Astrocyte (in vitro differentiated cells and primary cell): ENCODE measurements at regions not wholly inside any gene's neighbourhood (a gene's known extent, or its start where the extent isn't known, plus 50 kb on each side); places are given as distances from the start of the nearest gene placed in this dataset.
"Not testable (repeated sequence)": the region's sequence is repeated elsewhere in the genome, so short reads cannot be mapped to it uniquely, and the experiment has no call there.

Source experiments
- DNase-seq: peaks from one replicate; pipeline ENCODE4 v3.0.0-alpha.2; 2010; ENCODE audit warnings: low read depth
- FAIRE-seq: peaks from 2 replicates; lab custom pipeline; 2011; peaks lifted over from hg19 to GRCh38; lab: Jason Lieb, UNC
- H2AFZ ChIP-seq: 2 replicates; pipeline ENCODE4 v1.6.0; 2012; ENCODE audit warnings: low read depth, low read length, inconsistent platforms
- H3K27ac ChIP-seq: 2 replicates; pipeline ENCODE4 v1.5.1; 2011; ENCODE audit warnings: low read depth, low read length, inconsistent platforms
- H3K27me3 ChIP-seq: 2 replicates; pipeline ENCODE4 v1.6.0; 2011; ENCODE audit warnings: low read length, inconsistent platforms; ENCODE audit not compliant: insufficient read depth
- H3K36me3 ChIP-seq: 2 replicates; pipeline ENCODE4 v1.5.1; 2011; ENCODE audit warnings: low read length, inconsistent platforms; ENCODE audit not compliant: insufficient read depth
- H3K4me1 ChIP-seq: 2 replicates; pipeline ENCODE4 v1.5.1; 2011; ENCODE audit warnings: low read length, inconsistent platforms; ENCODE audit not compliant: insufficient read depth
- H3K4me2 ChIP-seq: 2 replicates; pipeline ENCODE4 v1.6.0; 2012; ENCODE audit warnings: low read length, inconsistent platforms
- H3K4me3 ChIP-seq: 2 replicates; pipeline ENCODE4 v1.5.1; 2011; ENCODE audit warnings: low read depth, mild to moderate bottlenecking, low read length, inconsistent platforms; ENCODE audit not compliant: insufficient read depth
- H3K79me2 ChIP-seq: 2 replicates; pipeline ENCODE4 v1.6.0; 2012; ENCODE audit warnings: mild to moderate bottlenecking, low read length, inconsistent platforms; ENCODE audit not compliant: insufficient read depth
- H3K9ac ChIP-seq: 2 replicates; pipeline ENCODE4 v1.6.0; 2012; ENCODE audit warnings: mild to moderate bottlenecking, low read length, inconsistent platforms
- H3K9me3 ChIP-seq: 2 replicates; pipeline ENCODE4 v1.5.1; 2012; ENCODE audit warnings: low read depth, mild to moderate bottlenecking, low read length, inconsistent platforms; ENCODE audit not compliant: insufficient read depth
- H4K20me1 ChIP-seq: 2 replicates; pipeline ENCODE4 v1.6.0; 2012; ENCODE audit warnings: low read length, inconsistent platforms; ENCODE audit not compliant: insufficient read depth
- H3K27ac Mint-ChIP-seq: one replicate; pipeline ENCODE4 v1.8.0; 2021; ENCODE audit warnings: mild to moderate bottlenecking, mixed read lengths; ENCODE audit not compliant: unreplicated experiment
- H3K27me3 Mint-ChIP-seq: one replicate; pipeline ENCODE4 v1.8.0; 2021; ENCODE audit warnings: low read depth, mixed read lengths; ENCODE audit not compliant: unreplicated experiment
- H3K36me3 Mint-ChIP-seq: one replicate; pipeline ENCODE4 v1.8.0; 2021; ENCODE audit warnings: low read depth, mixed read lengths; ENCODE audit not compliant: unreplicated experiment
- H3K4me1 Mint-ChIP-seq: one replicate; pipeline ENCODE4 v1.8.0; 2021; ENCODE audit warnings: low read depth, mixed read lengths; ENCODE audit not compliant: unreplicated experiment
- H3K4me3 Mint-ChIP-seq: one replicate; pipeline ENCODE4 v1.8.0; 2021; ENCODE audit warnings: mild to moderate bottlenecking, moderate library complexity, mixed read lengths; ENCODE audit not compliant: unreplicated experiment
- H3K9me3 Mint-ChIP-seq: one replicate; pipeline ENCODE4 v1.8.0; 2021; ENCODE audit warnings: mild to moderate bottlenecking, mixed read lengths; ENCODE audit not compliant: unreplicated experiment
- EZH2 ChIP-seq: IDR thresholded peaks from 2 replicates; pipeline ENCODE4 v1.6.1; 2012; ENCODE audit warnings: mild to moderate bottlenecking, low read length, inconsistent platforms; ENCODE audit not compliant: insufficient read depth
- TF ChIP-seq, protein P1 (sequence below): IDR thresholded peaks from 2 replicates; pipeline ENCODE4 v1.5.1; 2011; ENCODE audit warnings: low read depth, mild to moderate bottlenecking, inconsistent platforms, low read length, moderate library complexity; ENCODE audit not compliant: insufficient read depth

DNA sequence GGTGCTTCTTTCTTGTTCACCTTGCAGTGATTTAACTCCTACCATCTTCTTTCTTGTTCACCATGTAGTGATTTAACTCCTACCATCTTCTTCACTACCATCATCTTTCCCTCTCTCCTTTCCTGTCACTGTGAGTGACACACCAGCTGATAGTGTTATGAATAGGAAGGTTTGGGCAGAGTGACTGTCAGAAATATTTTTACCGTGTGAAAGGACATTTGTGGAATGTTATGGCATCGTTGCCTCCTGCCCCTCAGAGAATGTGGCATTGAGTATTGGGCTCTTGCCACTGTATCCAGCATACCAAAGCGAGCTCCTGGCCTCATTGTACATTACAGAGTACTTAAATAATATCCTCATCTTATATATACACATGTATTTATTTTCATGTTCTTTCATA is 90.8 kb upstream of the AMOT start:
- Histone ChIP-seq H3K4me1 (no peaks in the 10 kb centered on the region), H2AFZ (no peak overlapping the region), H3K4me2 (no peak overlapping the region), H3K9me3 (no peaks in the 10 kb centered on the region), H3K79me2 (no peaks in the 10 kb centered on the region), H3K9ac (no peak overlapping the region), H3K36me3 (no peaks in the 10 kb centered on the region), H3K4me3 (no peak overlapping the region), H3K27me3 (no peaks in the 10 kb centered on the region), H3K27ac (no peak overlapping the region), H4K20me1 (no peaks in the 10 kb centered on the region)
- H3K36me3 Mint-ChIP-seq, result no peaks in the 10 kb centered on the region
- FAIRE-seq (no peak), DNase-seq (no peak)
- no peak for TF ChIP-seq EZH2
- TF ChIP-seq, protein P1, sequence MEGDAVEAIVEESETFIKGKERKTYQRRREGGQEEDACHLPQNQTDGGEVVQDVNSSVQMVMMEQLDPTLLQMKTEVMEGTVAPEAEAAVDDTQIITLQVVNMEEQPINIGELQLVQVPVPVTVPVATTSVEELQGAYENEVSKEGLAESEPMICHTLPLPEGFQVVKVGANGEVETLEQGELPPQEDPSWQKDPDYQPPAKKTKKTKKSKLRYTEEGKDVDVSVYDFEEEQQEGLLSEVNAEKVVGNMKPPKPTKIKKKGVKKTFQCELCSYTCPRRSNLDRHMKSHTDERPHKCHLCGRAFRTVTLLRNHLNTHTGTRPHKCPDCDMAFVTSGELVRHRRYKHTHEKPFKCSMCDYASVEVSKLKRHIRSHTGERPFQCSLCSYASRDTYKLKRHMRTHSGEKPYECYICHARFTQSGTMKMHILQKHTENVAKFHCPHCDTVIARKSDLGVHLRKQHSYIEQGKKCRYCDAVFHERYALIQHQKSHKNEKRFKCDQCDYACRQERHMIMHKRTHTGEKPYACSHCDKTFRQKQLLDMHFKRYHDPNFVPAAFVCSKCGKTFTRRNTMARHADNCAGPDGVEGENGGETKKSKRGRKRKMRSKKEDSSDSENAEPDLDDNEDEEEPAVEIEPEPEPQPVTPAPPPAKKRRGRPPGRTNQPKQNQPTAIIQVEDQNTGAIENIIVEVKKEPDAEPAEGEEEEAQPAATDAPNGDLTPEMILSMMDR, result no peak
- H3K4me1 Mint-ChIP-seq, result no peaks in the 10 kb centered on the region
- no peaks in the 10 kb centered on the region for H3K9me3 Mint-ChIP-seq
- H3K27me3 Mint-ChIP-seq, result no peaks in the 10 kb centered on the region
- H3K27ac Mint-ChIP-seq, result no peak overlapping the region
- no peak overlapping the region for H3K4me3 Mint-ChIP-seq

DNA sequence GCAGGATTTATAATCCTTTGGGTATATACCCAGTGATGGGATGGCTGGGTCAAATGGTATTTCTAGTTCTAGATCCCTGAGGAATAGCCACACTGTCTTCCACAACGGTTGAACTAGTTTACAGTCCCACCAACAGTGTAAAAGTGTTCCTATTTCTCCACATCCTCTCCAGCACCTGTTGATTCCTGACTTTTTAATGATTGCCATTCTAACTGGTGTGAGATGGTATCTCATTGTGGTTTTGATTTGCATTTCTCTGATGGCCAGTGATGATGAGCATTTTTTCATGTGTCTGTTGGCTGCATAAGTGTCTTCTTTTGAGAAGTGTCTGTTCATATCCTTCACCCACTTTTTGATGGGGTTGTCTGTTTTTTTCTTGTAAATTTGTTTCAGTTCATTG is 82.8 kb upstream of the AMOT start:
- H4K20me1 ChIP-seq, H3K27ac Mint-ChIP-seq, H3K4me1 ChIP-seq, DNase-seq, H3K27ac ChIP-seq, H3K79me2 ChIP-seq, H3K4me3 ChIP-seq, H3K9me3 ChIP-seq, H3K9ac ChIP-seq, H3K27me3 Mint-ChIP-seq, H3K4me2 ChIP-seq, H2AFZ ChIP-seq, H3K27me3 ChIP-seq, H3K4me1 Mint-ChIP-seq, FAIRE-seq, H3K36me3 ChIP-seq, H3K4me3 Mint-ChIP-seq, H3K36me3 Mint-ChIP-seq, H3K9me3 Mint-ChIP-seq: not testable (repeated sequence)

DNA sequence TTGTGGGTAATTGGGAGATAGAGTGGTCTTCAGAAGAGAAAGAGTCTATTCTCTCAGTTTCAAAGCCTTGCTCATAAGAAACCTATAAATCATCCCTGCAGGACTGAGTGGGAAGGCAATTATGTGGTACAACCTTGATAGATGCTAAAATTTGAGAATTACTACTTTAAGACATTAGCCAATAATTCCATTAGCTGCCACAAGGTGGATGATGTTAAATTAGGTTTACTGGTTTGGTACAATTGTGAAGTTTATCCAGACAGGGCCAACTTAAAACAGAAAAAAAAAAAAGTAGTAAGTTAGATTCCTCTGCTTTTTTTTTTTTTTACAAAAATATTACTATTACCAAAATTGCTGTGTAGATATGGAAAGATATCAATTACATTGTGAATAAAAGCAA is 73.2 kb upstream of the AMOT start:
- Histone ChIP-seq H3K27ac (no peak overlapping the region), H3K4me2 (no peak overlapping the region), H3K36me3 (no peaks in the 10 kb centered on the region), H3K9ac (no peak overlapping the region), H2AFZ (no peak overlapping the region), H3K79me2 (no peaks in the 10 kb centered on the region), H4K20me1 (no peaks in the 10 kb centered on the region), H3K27me3 (no peaks in the 10 kb centered on the region), H3K9me3 (no peaks in the 10 kb centered on the region), H3K4me3 (no peak overlapping the region), H3K4me1 (no peaks in the 10 kb centered on the region)
- Mint-ChIP-seq H3K4me3 (no peak overlapping the region), H3K27me3 (no peaks in the 10 kb centered on the region), H3K9me3 (peaks cover 2% of the 10 kb centered on the region), H3K36me3 (no peaks in the 10 kb centered on the region), H3K27ac (no peak overlapping the region), H3K4me1 (no peaks in the 10 kb centered on the region)
- TF ChIP-seq EZH2, result no peak
- FAIRE-seq, result peak; percentile 47
- DNase-seq, result no peak

DNA sequence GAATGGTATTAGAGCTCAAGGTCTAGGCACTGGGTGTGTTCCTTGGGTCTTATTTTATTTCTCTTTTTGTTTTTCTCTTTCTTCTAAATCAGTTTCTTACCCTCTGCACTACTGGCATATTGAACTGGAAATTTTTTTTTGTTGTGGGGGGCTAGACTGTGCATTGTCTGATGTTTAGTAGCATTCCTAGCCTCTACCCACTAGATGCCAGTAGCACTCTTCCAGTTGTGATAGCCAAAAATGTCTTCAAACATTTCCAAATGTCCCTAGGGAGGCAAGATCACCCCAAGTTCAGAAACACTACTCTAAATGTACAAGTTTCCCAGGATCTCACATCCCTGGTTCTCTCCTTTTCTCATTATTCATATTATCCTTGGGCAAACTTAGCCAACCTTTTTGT is 69.8 kb upstream of the AMOT start:
- Mint-ChIP-seq H3K27me3 (no peaks in the 10 kb centered on the region), H3K4me1 (no peaks in the 10 kb centered on the region), H3K4me3 (no peak overlapping the region), H3K9me3 (no peaks in the 10 kb centered on the region), H3K36me3 (no peaks in the 10 kb centered on the region), H3K27ac (no peak overlapping the region)
- DNase-seq, result no peak
- H3K36me3 ChIP-seq, result no peaks in the 10 kb centered on the region
- H3K27me3 ChIP-seq, result no peaks in the 10 kb centered on the region
- H3K9ac ChIP-seq, result no peak overlapping the region
- H4K20me1 ChIP-seq, result no peaks in the 10 kb centered on the region
- no peak for TF ChIP-seq EZH2
- TF ChIP-seq, protein P1, result no peak
- no peaks in the 10 kb centered on the region for H3K9me3 ChIP-seq
- H3K27ac ChIP-seq, result no peak overlapping the region
- H3K4me2 ChIP-seq, result no peak overlapping the region
- H3K4me1 ChIP-seq, result no peaks in the 10 kb centered on the region
- no peak overlapping the region for H3K4me3 ChIP-seq
- H2AFZ ChIP-seq, result no peak overlapping the region
- H3K79me2 ChIP-seq, result no peaks in the 10 kb centered on the region
- FAIRE-seq, result peak; percentile 97
